Prostate gland (tissue), 2 donors: ENCODE measurements at regions not wholly inside any gene's neighbourhood (a gene's known extent, or its start where the extent isn't known, plus 50 kb on each side); places are given as distances from the start of the nearest gene placed in this dataset.

Source experiments
- POLR2A ChIP-seq: fragments of 450-650 bp; IDR thresholded peaks from one replicate; pipeline ENCODE4 v1.6.1; 2016; ENCODE audit warnings: antibody characterized with exemption, mild to moderate bottlenecking
- POLR2AphosphoS5 ChIP-seq: sonication (generic); formaldehyde crosslinking; IDR thresholded peaks from one replicate; pipeline ENCODE4 v1.6.1; 2017; ENCODE audit warnings: antibody characterized with exemption
- TF ChIP-seq, protein P1 (sequence below), 4 experiments: fragments of 200-600 bp in 2 of 4; fragments of 450-650 bp in 2 of 4; sonication (generic) in 2 of 4; IDR thresholded peaks; 1 replicate in 3 of 4; 2 replicates in 1 of 4; pipeline ENCODE4 v1.5.1; 2016 to 2019; ENCODE audit warnings: antibody characterized with exemption in 4 of 4, mild to moderate bottlenecking in 2 of 4, moderate library complexity in 2 of 4

DNA sequence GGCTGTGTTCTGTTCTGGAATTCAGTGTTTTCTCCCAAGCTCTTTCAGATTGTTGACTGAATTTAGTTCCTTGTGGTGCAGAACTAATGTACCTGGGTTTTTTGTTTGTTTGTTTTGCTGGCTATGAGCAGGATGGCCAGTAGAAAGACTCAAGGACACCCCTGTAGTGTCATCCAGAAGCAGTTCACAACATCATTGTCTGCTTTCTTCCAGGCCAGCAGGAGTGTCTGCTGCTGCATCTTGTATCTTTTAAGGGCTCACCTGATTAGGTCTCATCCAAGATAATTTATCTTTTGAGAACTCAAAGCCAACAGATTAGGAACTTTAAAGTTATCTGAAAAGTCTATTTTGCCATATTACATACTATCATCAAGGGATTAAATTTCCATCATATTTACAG lies 318.5 kb upstream of the MC4R start:
- TF ChIP-seq, protein P1, sequence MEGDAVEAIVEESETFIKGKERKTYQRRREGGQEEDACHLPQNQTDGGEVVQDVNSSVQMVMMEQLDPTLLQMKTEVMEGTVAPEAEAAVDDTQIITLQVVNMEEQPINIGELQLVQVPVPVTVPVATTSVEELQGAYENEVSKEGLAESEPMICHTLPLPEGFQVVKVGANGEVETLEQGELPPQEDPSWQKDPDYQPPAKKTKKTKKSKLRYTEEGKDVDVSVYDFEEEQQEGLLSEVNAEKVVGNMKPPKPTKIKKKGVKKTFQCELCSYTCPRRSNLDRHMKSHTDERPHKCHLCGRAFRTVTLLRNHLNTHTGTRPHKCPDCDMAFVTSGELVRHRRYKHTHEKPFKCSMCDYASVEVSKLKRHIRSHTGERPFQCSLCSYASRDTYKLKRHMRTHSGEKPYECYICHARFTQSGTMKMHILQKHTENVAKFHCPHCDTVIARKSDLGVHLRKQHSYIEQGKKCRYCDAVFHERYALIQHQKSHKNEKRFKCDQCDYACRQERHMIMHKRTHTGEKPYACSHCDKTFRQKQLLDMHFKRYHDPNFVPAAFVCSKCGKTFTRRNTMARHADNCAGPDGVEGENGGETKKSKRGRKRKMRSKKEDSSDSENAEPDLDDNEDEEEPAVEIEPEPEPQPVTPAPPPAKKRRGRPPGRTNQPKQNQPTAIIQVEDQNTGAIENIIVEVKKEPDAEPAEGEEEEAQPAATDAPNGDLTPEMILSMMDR (IDR thresholded peaks at IDR 0.05) = no peak
- TF ChIP-seq POLR2A = no peak
- TF ChIP-seq POLR2AphosphoS5 = no peak
